Nephron progenitor cell (in vitro differentiated cells): ENCODE measurements at regions not wholly inside any gene's neighbourhood (a gene's known extent, or its start where the extent isn't known, plus 50 kb on each side); places are given as distances from the start of the nearest gene placed in this dataset.

ENCODE experiments used
- DNase-seq: peaks from one replicate; pipeline ENCODE4 v3.0.0; 2021
- H3K27ac Mint-ChIP-seq: 2 replicates; pipeline ENCODE4 v1.8.0; 2021; ENCODE audit warnings: mild to moderate bottlenecking, moderate library complexity, mixed read lengths
- H3K27me3 Mint-ChIP-seq: 2 replicates; pipeline ENCODE4 v1.8.0; 2021; ENCODE audit warnings: mild to moderate bottlenecking, low read depth, mixed read lengths; ENCODE audit not compliant: poor library complexity
- H3K36me3 Mint-ChIP-seq: 2 replicates; pipeline ENCODE4 v1.8.0; 2021; ENCODE audit warnings: low read depth, mixed read lengths
- H3K4me1 Mint-ChIP-seq: 2 replicates; pipeline ENCODE4 v1.8.0; 2021; ENCODE audit warnings: mixed read lengths
- H3K4me3 Mint-ChIP-seq: 2 replicates; pipeline ENCODE4 v1.8.0; 2021; ENCODE audit warnings: mild to moderate bottlenecking, moderate library complexity, mixed read lengths
- H3K9me3 Mint-ChIP-seq: 2 replicates; pipeline ENCODE4 v1.8.0; 2021; ENCODE audit warnings: mild to moderate bottlenecking, moderate library complexity, mixed read lengths
- CTCF ChIP-seq: fragments of 200-600 bp; sonication (generic); IDR thresholded peaks from 2 replicates; pipeline ENCODE4 v1.5.0; 2021; ENCODE audit warnings: antibody characterized with exemption

GRCh38 chr16:35743101-35743692, 2283.8 kb downstream of the TP53TG3F start:
- no peak for DNase-seq
- peaks cover 5% of the 10 kb centered on the region for H3K27me3 Mint-ChIP-seq
- no peaks in the 10 kb centered on the region for H3K4me1 Mint-ChIP-seq
- no peak overlapping the region for H3K27ac Mint-ChIP-seq
- H3K36me3 Mint-ChIP-seq = no peaks in the 10 kb centered on the region
- H3K9me3 Mint-ChIP-seq = peaks cover 95% of the 10 kb centered on the region
- no peak for TF ChIP-seq CTCF
- H3K4me3 Mint-ChIP-seq = no peak overlapping the region

- H3K9me3 Mint-ChIP-seq = peaks cover 91% of the 10 kb centered on the region
- no peak overlapping the region for H3K27ac Mint-ChIP-seq
- TF ChIP-seq CTCF = no peak
Observed at GRCh38 chr16:35744084-35744483, 2284.7 kb downstream of the TP53TG3F start.

GRCh38 chr16:35744726-35745125, 2285.3 kb downstream of the TP53TG3F start:
- peaks cover 90% of the 10 kb centered on the region for H3K9me3 Mint-ChIP-seq
- no peak for DNase-seq
- H3K27me3 Mint-ChIP-seq = peaks cover 5% of the 10 kb centered on the region
- no peaks in the 10 kb centered on the region for H3K36me3 Mint-ChIP-seq
- no peak overlapping the region for H3K27ac Mint-ChIP-seq
- TF ChIP-seq CTCF = no peak
- H3K4me3 Mint-ChIP-seq = no peak overlapping the region
- H3K4me1 Mint-ChIP-seq = no peaks in the 10 kb centered on the region

More at GRCh38 chr16:35744084-35744483, 2284.7 kb downstream of the TP53TG3F start:
- H3K36me3 Mint-ChIP-seq = no peaks in the 10 kb centered on the region
- no peak overlapping the region for H3K4me3 Mint-ChIP-seq
- peaks cover 5% of the 10 kb centered on the region for H3K27me3 Mint-ChIP-seq
- H3K4me1 Mint-ChIP-seq = no peaks in the 10 kb centered on the region
- no peak for DNase-seq

- H3K4me1 Mint-ChIP-seq = no peaks in the 10 kb centered on the region
- DNase-seq = no peak
- no peaks in the 10 kb centered on the region for H3K36me3 Mint-ChIP-seq
- no peak overlapping the region for H3K4me3 Mint-ChIP-seq
- TF ChIP-seq CTCF = no peak
- H3K27me3 Mint-ChIP-seq = peaks cover 5% of the 10 kb centered on the region
- H3K27ac Mint-ChIP-seq = no peak overlapping the region
- H3K9me3 Mint-ChIP-seq = peaks cover 89% of the 10 kb centered on the region
Observed at GRCh38 chr16:35745191-35745590, 2285.8 kb downstream of the TP53TG3F start.

GRCh38 chr16:35745821-35746248, 2286.4 kb downstream of the TP53TG3F start:
- peaks cover 88% of the 10 kb centered on the region for H3K9me3 Mint-ChIP-seq
- no peaks in the 10 kb centered on the region for H3K36me3 Mint-ChIP-seq
- no peak for DNase-seq

More at GRCh38 chr16:35745821-35746248, 2286.4 kb downstream of the TP53TG3F start:
- TF ChIP-seq CTCF = no peak
- Mint-ChIP-seq H3K27me3 (peaks cover 5% of the 10 kb centered on the region), H3K4me1 (no peaks in the 10 kb centered on the region), H3K27ac (no peak overlapping the region), H3K4me3 (no peak overlapping the region)
